ENCODE measurements at regions not wholly inside any gene's neighbourhood (a gene's known extent, or its start where the extent isn't known, plus 50 kb on each side); places are given as distances from the start of the nearest gene placed in this dataset.

DNA sequence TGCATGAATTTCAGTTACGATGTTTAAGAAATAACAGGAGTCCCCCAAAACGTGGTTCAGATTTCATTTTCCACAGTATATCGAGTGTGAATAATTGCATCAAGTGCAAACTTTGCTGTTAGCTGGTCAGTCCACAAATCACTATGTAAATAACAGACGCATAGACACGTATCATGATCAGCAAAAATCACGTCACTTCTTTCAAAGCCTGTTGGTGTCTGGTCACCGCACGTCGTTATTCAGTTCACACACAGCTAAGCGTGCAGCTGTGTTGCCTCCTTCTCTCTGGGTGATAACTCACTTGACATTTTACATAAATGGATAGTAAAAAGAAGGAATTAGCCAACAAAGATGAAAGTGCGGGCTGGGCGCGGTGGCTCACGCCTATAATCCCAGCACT, 126.8 kb upstream of the MED13L start:
- TF ChIP-seq, protein P1, sequence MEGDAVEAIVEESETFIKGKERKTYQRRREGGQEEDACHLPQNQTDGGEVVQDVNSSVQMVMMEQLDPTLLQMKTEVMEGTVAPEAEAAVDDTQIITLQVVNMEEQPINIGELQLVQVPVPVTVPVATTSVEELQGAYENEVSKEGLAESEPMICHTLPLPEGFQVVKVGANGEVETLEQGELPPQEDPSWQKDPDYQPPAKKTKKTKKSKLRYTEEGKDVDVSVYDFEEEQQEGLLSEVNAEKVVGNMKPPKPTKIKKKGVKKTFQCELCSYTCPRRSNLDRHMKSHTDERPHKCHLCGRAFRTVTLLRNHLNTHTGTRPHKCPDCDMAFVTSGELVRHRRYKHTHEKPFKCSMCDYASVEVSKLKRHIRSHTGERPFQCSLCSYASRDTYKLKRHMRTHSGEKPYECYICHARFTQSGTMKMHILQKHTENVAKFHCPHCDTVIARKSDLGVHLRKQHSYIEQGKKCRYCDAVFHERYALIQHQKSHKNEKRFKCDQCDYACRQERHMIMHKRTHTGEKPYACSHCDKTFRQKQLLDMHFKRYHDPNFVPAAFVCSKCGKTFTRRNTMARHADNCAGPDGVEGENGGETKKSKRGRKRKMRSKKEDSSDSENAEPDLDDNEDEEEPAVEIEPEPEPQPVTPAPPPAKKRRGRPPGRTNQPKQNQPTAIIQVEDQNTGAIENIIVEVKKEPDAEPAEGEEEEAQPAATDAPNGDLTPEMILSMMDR (IDR thresholded peaks at IDR 0.05; ENCODE audit: control extremely low read depth, extremely low read depth, low read depth, missing control alignments): no peak
- no peak for DNase-seq (ENCODE audit: extremely low spot score)
- ChIA-PET CTCF (interaction anchor here (1.0 to 1.4 kb wide), 2 partner anchors 11 to 16 kb away, joined by 3 to 5 read pairs; no protein-coding TSS in a partner anchor), POLR2A (no interaction called here)

DNA sequence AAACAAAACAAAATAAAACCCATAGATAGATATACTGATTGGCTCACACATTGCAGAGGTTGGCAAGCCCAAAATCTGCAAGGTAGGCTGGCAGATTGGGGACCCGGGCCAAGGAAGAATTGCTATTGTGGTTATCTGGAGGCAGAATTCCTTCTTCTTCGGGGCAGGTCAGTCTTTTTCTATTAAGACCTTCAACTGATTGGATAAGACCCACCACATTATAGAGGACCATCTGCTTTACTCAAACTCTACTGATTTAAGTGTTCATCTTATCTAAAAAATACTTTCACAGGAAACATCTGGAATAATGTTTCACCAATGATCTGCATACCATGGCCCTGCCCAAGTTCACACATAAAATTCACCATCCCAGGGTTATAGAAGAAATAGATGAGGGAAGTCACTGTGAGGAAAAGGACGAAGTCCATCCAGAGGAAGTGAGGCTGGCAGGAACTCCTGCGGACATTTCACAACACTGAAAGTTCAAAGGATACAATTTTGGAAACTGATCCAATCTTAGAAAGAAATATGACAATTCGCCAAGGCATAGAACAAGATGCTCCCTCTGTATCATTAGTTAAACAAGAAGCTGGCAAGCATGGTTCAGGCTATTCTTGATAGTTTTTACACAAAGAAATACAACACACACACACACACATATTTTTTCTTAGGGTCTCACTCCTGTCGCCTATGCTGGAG, 127.6 kb upstream of the MED13L start:
- ChIA-PET POLR2A (no interaction called here), CTCF (interaction anchor here (1.6 kb wide), 1 partner anchor 14 kb away, joined by 5 read pairs; no protein-coding TSS in a partner anchor)
- TF ChIP-seq, protein P1 (IDR thresholded peaks at IDR 0.05; ENCODE audit: control extremely low read depth, extremely low read depth, low read depth, missing control alignments): no peak
- DNase-seq (ENCODE audit: extremely low spot score): no peak

DNA sequence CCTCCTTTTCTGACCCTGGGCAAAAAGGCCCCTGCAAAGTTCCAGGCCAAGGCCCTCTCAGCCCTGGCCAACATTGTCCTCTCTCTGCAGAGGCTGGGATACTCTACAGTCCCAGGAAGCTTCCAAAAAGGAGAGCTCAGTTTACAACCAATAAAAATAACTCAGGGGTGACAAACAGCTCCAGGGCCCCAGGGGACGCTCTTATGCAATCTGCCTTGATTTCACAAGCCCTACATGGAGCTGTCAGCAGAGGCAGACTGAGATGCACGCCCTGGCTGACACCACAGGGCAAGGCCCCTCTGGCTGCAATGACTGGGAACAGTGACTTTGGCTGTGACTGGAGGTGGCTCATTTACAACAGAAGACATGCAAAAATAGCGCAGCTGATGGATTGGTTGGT, 129.0 kb upstream of the MED13L start:
- DNase-seq (ENCODE audit: extremely low spot score): no peak
- ChIA-PET CTCF (interaction anchor here (0.7 to 1.6 kb wide), 5 partner anchors 14 to 409 kb away, joined by 3 to 5 read pairs (median 3); no protein-coding TSS in a partner anchor), POLR2A (no interaction called here)
- TF ChIP-seq, protein P1 (IDR thresholded peaks at IDR 0.05; ENCODE audit: control extremely low read depth, extremely low read depth, low read depth, missing control alignments): no peak

DNA sequence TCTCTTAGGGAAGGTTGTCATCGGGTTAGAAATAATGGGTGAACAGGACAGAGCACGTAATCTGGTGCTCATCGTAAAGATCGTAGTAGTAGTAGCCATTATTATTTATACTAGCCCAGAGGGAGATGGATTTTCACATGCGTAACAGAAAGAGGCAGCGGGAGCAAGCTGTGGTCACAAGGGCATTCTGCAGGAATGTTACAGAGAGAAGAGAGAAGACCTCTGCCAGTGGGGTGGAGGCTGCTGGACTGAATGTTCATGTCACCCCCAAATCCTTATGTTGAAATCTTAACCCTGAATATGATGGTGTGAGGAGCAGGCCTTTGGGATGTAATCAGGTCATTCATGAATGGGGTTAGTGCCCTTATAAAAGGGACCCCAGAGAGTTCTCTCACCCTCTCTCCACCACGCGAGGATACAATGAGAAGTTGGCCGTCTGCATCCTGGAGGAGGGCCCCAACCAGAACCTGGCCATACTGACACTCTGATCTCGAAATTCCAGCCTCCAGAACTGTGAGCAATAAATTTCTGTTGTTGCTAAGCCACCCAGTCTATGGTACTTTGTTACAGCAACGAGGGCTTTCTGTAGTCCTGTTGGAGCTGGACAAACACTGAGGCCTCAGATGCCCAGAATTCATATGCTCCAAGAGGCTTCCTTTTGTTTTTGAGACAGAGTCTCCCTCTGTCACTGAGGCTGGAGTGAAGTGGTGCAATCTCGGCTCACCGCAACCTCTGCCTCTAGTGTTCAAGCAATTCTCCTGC, 131.2 kb upstream of the MED13L start:
- TF ChIP-seq, protein P1 (IDR thresholded peaks at IDR 0.05; ENCODE audit: control extremely low read depth, extremely low read depth, low read depth, missing control alignments): no peak
- POLR2A ChIA-PET: no interaction called here
- CTCF ChIA-PET: no interaction called here
- no peak for DNase-seq (ENCODE audit: extremely low spot score)

DNA sequence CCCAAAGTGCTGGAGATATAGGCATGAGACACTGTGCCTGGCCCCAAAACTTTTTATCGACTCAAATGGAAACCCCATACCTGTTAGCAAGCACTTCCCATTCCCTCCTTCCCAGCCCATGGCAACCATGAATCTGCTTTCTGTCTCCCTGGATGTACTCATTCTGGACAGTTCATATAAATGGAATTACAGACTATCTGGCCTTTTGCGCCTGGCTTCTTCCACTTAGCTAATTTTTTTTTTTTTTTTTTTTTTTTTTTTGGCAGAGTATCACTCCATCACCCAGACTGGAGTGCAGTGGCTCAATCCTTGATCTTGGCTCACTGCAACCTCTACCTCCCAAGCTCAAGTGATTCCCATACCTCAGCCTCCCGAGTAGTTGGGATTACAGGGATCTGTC, 134.5 kb upstream of the MED13L start:
- DNase-seq (ENCODE audit: extremely low spot score): no peak
- ChIA-PET CTCF (no interaction called here), POLR2A (no interaction called here)
- TF ChIP-seq, protein P1 (IDR thresholded peaks at IDR 0.05; ENCODE audit: control extremely low read depth, extremely low read depth, low read depth, missing control alignments): no peak

DNA sequence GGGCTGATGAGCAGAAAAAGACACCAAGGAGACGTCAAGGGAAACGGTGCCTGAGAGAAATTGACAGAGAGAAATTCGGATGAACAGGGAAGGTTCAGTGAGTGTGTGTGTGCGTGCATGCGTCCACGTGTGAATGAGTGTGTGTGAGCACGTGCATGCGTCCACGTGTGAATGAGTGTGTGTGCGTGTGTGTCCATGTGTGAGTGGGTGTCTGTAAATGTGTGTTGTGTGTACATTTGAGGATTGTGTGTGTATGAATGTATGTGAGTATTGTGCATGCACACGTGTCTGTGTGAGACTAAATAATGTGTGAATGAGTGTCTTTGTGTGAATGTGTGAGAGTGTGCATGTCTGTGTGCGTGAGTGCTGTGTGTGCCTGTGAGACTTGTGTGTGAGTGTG, 137.4 kb upstream of the MED13L start:
- ChIA-PET CTCF (no interaction called here), POLR2A (no interaction called here)
- TF ChIP-seq, protein P1 (IDR thresholded peaks at IDR 0.05; ENCODE audit: control extremely low read depth, extremely low read depth, low read depth, missing control alignments): no peak
- no peak for DNase-seq (ENCODE audit: extremely low spot score)

All from GM10248 (cell line).